Activated CD4-positive, alpha-beta memory T cell treated with anti-CD3 and anti-CD28 coated beads for 36 hours (primary cell): ENCODE measurements at regions not wholly inside any gene's neighbourhood (a gene's known extent, or its start where the extent isn't known, plus 50 kb on each side); places are given as distances from the start of the nearest gene placed in this dataset.
"Not testable (repeated sequence)": the region's sequence is repeated elsewhere in the genome, so short reads cannot be mapped to it uniquely, and the experiment has no call there.

Experiments used
- CTCF ChIA-PET: fragments of 350-600 bp; sonication (Branson Sonifier 250); formaldehyde crosslinking; loops from one replicate; lab custom pipeline; 2021; ENCODE audit warnings: antibody characterized with exemption, inconsistent platforms; lab: Charles Lee
- POLR2A ChIA-PET: fragments of 350-600 bp; sonication (Branson Sonifier 250); formaldehyde crosslinking; loops from one replicate; lab custom pipeline; 2021; ENCODE audit warnings: antibody characterized with exemption; lab: Charles Lee
- DNase-seq: peaks from one replicate; pipeline ENCODE4 v3.0.0-alpha.2; 2020
- H3K27ac Mint-ChIP-seq: one replicate; pipeline ENCODE4 v1.8.0; 2021; ENCODE audit warnings: mixed read lengths
- H3K27me3 Mint-ChIP-seq: one replicate; pipeline ENCODE4 v1.8.0; 2021; ENCODE audit warnings: mixed read lengths
- H3K36me3 Mint-ChIP-seq: one replicate; pipeline ENCODE4 v1.8.0; 2021; ENCODE audit warnings: mixed read lengths
- H3K4me1 Mint-ChIP-seq: one replicate; pipeline ENCODE4 v1.8.0; 2021; ENCODE audit warnings: low read depth, mixed read lengths
- H3K4me3 Mint-ChIP-seq: one replicate; pipeline ENCODE4 v1.8.0; 2021; ENCODE audit warnings: mild to moderate bottlenecking, mixed read lengths
- H3K9me3 Mint-ChIP-seq: one replicate; pipeline ENCODE4 v1.8.0; 2021; ENCODE audit warnings: mixed read lengths
- intact Hi-C: fragments of 100-400 bp; cut with micrococcal nuclease; formaldehyde crosslinking; loops from one replicate; pipeline ENCODE4 v1.15.1; 2023

DNA sequence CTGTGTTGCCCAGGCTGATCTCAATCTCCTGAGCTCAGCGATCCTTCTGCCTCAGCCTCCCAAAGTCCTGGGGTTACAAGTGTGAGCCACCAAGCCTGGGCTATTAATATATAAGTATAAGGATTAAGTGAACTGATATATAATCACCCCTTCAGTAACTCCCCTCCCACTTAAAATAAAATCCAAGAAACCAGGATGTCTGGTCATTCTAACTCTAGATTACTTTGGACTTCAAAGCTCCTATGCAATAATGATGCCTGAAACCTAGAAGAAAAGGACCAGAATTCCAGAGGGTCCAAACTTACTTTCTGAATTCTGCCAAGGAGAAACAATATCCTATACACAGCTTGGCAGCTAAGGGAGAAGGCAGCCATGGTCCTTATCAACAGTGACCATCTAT is 206.8 kb upstream of the ZNF217 start:
- no peak for DNase-seq
- ChIA-PET CTCF (no interaction called here), POLR2A (no interaction called here)
- no peaks in the 10 kb centered on the region for H3K36me3 Mint-ChIP-seq
- H3K27ac Mint-ChIP-seq = no peak overlapping the region
- H3K4me3 Mint-ChIP-seq = no peak overlapping the region
- H3K27me3 Mint-ChIP-seq = no peaks in the 10 kb centered on the region
- no peaks in the 10 kb centered on the region for H3K4me1 Mint-ChIP-seq
- intact Hi-C loops = no loop called here
- H3K9me3 Mint-ChIP-seq = no peaks in the 10 kb centered on the region

DNA sequence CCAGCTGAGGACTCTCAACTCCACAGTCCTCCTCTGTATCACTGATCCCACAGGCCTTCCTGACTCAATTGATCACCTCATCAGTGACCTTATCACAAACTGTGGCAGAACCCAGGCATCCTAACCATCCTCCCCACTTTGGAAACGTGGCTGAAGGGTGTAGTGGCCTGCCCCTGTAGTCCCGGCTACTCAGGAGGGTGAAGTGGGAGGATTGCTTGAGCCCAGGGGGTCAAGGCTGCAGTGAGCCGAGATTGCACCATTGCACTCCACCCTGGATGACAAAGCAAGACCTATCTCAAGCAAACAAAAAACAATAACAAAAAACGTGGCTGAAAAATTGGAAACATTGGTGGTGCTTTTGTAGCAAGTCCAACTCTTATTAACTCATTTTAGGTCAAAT is 203.4 kb upstream of the ZNF217 start:
- Mint-ChIP-seq H3K27me3 (no peaks in the 10 kb centered on the region), H3K27ac (no peak overlapping the region), H3K4me1 (no peaks in the 10 kb centered on the region), H3K4me3 (no peak overlapping the region), H3K9me3 (no peaks in the 10 kb centered on the region), H3K36me3 (no peaks in the 10 kb centered on the region)
- POLR2A ChIA-PET = no interaction called here
- intact Hi-C loops = no loop called here
- DNase-seq = no peak
- CTCF ChIA-PET = no interaction called here

DNA sequence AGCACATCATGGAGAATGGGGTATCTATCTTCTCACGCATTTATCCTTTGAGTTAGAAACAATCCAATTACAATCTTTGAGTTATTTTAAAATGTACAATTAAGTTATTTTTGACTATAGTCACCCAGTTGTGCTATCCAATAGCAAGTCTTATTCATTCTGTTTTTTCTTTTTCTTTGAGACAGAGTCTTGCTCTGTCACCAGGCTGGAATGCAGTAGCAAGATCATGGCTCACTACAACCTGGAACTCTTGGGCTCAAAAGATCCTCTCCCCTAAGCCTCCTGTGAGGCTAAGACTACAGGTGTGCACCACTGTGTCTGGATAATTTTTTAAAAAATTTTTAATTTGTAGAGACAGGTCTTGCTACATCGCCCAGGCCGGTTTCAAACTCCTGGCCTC is 201.5 kb upstream of the ZNF217 start:
- intact Hi-C loops = no loop called here
- Mint-ChIP-seq H3K9me3 (no peaks in the 10 kb centered on the region), H3K36me3 (no peaks in the 10 kb centered on the region), H3K27me3 (no peaks in the 10 kb centered on the region), H3K27ac (no peak overlapping the region), H3K4me1 (peaks cover under 1% of the 10 kb centered on the region), H3K4me3 (no peak overlapping the region)
- POLR2A ChIA-PET = no interaction called here
- CTCF ChIA-PET = no interaction called here
- no peak for DNase-seq

DNA sequence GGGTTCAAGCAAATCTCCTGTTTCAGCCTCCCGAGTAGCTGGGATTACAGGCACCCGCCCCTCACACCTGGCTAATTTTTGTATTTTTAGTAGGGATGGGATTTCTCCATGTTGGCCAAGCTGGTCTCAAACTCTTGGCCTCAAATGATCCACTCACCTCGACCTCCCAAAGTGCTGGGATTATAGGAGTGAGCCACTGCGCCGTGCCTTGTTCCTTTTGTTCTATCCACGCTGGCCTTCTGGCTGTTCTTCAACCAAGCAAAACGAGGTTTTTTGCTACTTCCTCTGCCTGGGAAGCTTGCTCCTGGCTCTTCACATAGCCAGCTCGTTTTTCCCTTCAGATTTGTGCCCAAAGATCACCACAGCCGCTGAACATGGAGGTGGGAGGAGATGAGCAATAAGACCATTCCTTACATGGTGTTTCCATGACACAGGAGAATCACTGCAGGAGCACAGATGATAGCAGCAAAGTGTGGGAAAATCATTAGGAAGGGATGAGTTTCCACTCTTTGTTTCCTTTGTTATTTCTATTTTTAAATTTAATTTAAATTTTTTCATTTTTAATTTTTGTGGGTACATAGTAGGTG is 201.0 kb upstream of the ZNF217 start:
- ChIA-PET POLR2A (no interaction called here), CTCF (no interaction called here)
- intact Hi-C loops = no loop called here
- peaks cover 6% of the 10 kb centered on the region for H3K4me1 Mint-ChIP-seq
- no peaks in the 10 kb centered on the region for H3K36me3 Mint-ChIP-seq
- no peak for DNase-seq
- no peaks in the 10 kb centered on the region for H3K9me3 Mint-ChIP-seq
- H3K27ac Mint-ChIP-seq = no peak overlapping the region
- H3K4me3 Mint-ChIP-seq = no peak overlapping the region
- no peaks in the 10 kb centered on the region for H3K27me3 Mint-ChIP-seq

DNA sequence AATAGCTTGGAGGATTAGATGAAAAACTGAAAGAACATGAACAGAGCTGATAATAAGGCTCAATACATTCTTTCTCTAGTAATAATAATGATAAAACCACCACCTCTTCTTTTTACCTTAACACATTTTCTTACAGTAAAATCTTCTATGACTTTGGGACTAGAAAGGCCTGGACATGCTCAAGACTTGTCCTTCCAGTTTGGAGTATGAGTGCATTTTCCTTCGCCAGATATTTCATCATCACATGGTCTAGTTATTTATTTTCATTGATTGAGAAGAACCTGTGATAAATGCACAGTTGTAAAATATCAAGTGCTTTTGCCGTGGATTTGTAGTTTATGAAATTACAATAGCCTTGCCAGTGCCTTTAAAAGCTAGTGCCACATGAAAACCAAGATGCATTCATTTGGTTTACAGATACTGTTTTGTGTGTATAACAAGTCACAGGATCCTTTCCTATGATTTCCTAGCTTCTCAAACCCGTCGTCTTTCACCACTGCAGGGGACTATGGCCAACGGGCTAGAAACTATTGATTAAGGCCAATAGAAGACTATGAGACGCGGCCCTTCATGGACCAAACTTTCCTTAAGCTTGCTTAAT is 200.2 kb upstream of the ZNF217 start:
- Mint-ChIP-seq H3K4me3 (no peak overlapping the region), H3K4me1 (peaks cover 11% of the 10 kb centered on the region), H3K36me3 (no peaks in the 10 kb centered on the region), H3K9me3 (no peaks in the 10 kb centered on the region), H3K27me3 (no peaks in the 10 kb centered on the region), H3K27ac (no peak overlapping the region)
- ChIA-PET CTCF (no interaction called here), POLR2A (no interaction called here)
- no peak for DNase-seq
- intact Hi-C loops = no loop called here

DNA sequence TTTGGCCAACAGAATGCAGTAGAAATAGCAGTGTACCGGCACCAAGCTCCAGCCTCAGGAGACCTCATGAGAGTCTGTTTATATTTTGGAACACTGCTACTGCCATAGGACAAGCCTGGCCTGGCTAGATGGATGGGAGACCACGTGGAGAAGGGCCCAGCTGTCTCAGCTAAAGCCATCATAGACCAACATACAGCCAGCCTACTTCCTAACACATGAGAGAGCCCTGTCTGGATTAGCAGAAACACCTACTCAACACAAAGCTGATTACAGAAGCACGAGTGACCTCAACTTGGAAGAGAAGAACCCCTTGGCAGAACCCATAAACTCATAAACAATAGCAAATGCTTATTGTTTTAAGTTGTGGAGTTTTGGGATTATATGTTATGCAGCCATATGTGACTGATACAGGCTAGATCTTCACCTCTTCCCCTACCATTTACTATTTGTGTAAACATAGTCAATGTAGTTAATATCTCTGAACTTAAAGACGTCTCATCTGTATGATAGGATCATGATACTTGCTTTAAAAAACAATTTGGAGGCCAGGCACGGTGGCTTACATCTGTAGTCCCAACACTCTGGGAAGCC is 199.4 kb upstream of the ZNF217 start:
- ChIA-PET CTCF (no interaction called here), POLR2A (no interaction called here)
- H3K9me3 Mint-ChIP-seq = no peaks in the 10 kb centered on the region
- intact Hi-C loops = no loop called here
- H3K27ac Mint-ChIP-seq = no peak overlapping the region
- no peaks in the 10 kb centered on the region for H3K36me3 Mint-ChIP-seq
- no peak overlapping the region for H3K4me3 Mint-ChIP-seq
- peaks cover 11% of the 10 kb centered on the region for H3K4me1 Mint-ChIP-seq
- H3K27me3 Mint-ChIP-seq = no peaks in the 10 kb centered on the region
- no peak for DNase-seq

DNA sequence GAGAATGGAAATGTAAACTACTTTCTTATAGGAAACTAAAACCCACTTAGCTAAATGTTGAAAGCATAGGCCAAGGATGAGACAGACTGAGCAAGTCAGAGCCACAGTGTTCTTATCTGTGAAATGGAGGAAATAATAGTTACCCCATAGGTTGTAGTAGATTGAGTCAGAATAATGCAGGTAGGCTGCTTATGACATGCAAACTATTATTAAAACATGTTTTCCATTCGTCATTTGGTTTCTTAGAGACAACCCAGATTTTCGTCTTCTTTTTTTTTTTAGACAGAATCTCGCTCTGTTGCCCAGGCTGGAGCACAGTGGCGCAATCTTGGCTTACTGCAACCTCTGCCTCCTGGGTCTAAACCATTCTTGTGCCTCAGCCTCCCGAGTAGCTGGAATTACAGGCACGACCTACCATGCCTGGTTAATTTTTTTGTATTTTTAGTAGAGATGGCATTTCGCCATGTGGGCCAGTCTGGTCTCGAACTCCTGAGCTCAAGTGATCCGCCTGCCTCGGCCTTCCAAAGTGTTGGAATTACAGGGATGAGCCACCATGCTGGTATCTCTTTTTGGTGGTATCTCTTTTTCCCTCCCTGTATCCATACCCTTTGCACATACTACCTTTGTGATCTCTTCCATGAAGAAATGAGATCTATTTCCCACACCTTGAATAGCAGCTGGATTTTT is 196.5 kb upstream of the ZNF217 start:
- Mint-ChIP-seq H3K9me3 (no peaks in the 10 kb centered on the region), H3K36me3 (no peaks in the 10 kb centered on the region), H3K4me3 (no peak overlapping the region), H3K27ac (peak overlapping the region; percentile 58), H3K4me1 (peaks cover 11% of the 10 kb centered on the region), H3K27me3 (no peaks in the 10 kb centered on the region)
- ChIA-PET CTCF (interaction anchor here (0.6 kb wide), 1 partner anchor 74 kb away, joined by 3 read pairs; no protein-coding TSS in a partner anchor), POLR2A (no interaction called here)
- no peak for DNase-seq
- intact Hi-C loops = no loop called here

DNA sequence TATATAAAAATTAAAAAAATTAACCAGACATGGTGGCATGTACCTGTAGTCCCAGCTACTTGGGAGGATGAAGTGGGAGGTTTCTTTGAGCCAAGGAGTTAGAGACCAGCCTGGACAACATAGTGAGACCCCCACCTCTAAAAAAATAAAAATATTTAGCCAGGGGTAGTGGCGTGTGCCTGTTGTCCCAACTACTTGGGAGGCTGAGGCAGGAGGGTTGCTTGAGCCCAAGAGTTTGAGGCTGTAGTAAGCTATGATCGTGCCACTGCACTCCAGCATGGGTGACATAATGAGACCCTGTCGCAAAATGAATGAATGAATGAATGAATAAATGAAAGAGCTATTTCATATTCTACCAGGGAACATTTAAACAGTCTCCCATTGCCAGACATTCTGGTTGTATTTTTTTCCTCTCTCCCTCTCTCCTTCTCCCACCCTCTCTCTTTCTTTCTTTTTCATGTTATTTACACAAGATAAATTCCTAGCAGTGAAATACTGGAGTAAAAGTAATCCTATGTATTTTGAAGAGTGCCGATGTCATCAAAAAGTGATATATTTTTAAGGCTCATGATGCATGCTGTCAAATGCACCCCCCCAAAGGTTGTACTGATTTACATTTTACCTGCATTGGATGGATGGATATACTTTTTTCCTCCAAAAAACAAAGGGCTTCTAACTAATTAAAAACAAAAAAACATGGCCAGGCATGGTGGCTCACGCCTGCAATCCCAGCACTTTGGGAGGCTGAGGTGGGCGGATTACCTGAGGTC is 194.8 kb upstream of the ZNF217 start:
- Mint-ChIP-seq H3K27me3 (no peaks in the 10 kb centered on the region), H3K9me3 (no peaks in the 10 kb centered on the region), H3K4me1 (peaks cover 11% of the 10 kb centered on the region), H3K27ac (no peak overlapping the region), H3K4me3 (no peak overlapping the region), H3K36me3 (no peaks in the 10 kb centered on the region)
- CTCF ChIA-PET = no interaction called here
- intact Hi-C loops = no loop called here
- no peak for DNase-seq
- POLR2A ChIA-PET = no interaction called here

DNA sequence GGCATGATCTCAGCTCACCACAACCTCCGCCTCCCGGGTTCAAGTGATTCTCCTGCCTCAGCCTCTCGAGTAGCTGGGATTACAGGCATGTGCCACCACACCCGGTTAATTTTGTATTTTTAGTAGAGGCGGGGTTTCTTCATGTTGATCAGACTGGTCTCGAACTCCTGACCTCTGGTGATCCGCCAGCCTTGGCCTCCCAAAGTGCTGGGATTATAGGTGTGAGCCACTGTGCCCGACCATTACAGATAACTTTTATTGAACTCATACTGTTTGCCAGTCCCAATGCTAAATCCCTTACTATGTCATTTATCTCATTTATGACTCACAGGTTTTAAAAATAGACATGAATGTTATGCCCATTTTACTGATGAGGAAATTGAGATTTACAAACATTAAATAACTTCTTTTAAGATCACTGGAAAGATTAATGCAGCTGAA is 193.9 kb upstream of the ZNF217 start:
- DNase-seq, H3K27me3 Mint-ChIP-seq, POLR2A ChIA-PET: not testable (repeated sequence)

DNA sequence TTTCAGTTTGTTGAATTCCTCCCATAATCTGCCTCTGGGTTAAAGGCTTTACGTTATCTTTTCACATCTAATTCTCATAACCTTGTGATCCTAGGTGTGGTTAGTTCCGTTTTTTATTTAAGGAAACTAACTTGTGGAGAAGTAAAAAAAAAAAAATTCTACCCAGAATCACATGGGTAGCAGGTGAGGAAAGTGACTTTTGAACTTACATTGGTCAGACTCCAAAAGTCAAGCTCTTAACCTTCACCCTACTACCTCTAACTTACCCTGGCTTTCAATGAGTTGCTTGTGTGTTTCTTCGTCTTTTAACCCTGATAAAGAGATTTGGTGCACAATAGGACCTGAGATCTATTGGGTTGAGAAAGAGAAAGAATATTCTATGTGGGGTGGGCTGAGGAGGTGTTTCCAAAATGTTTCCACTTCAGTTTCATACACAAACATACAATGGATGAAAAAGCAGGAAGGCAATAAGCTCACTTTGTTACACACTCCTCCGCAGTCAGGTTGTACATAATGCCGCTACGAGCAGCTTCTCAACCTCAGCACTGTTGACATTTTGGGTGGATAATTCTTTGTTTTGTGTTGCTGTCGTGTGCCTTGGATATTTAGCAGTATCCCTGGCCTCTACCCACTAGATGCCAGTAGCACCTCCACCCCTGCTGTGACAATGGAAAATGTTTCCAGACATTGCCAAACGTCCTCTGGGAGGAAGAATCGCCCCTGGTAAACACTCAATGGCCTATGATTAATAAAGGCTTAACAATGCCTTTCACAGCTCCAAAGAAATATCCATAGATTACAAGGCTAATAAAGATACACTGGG is 193.0 kb upstream of the ZNF217 start:
- POLR2A ChIA-PET = no interaction called here
- H3K27me3 Mint-ChIP-seq = no peaks in the 10 kb centered on the region
- H3K9me3 Mint-ChIP-seq = no peaks in the 10 kb centered on the region
- no peak overlapping the region for H3K27ac Mint-ChIP-seq
- DNase-seq = no peak
- intact Hi-C loops = no loop called here
- H3K36me3 Mint-ChIP-seq = no peaks in the 10 kb centered on the region
- CTCF ChIA-PET = interaction anchor here (0.6 kb wide), 1 partner anchor 10 kb away, joined by 3 read pairs; no protein-coding TSS in a partner anchor
- H3K4me3 Mint-ChIP-seq = no peak overlapping the region
- peaks cover 11% of the 10 kb centered on the region for H3K4me1 Mint-ChIP-seq

More for the DNA sequence above, 193.9 kb upstream of the ZNF217 start:
- H3K9me3 Mint-ChIP-seq, H3K36me3 Mint-ChIP-seq, H3K27ac Mint-ChIP-seq, H3K4me3 Mint-ChIP-seq, intact Hi-C loops: not testable (repeated sequence)
- peaks cover 11% of the 10 kb centered on the region for H3K4me1 Mint-ChIP-seq
- CTCF ChIA-PET = interaction anchor here (0.6 kb wide), 1 partner anchor 11 kb away, joined by 3 read pairs; no protein-coding TSS in a partner anchor

DNA sequence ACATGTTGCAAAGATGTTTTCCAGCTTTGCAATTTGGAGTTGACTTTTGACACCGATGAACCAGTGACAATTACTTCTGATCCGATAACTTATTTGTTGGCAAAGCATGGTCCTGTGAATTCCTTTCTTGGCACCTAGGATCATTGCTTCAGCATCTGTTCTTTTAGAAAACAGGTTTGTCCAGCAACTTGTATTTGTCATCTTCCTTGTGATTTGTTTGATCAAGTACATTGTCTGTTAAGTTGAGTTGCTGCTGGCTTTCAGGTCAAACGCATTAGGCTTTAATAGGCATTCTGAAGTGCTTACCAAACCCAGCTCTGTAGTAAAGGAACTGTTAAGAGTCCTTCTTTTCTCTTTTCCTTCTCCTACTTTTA is 192.4 kb upstream of the ZNF217 start:
- Mint-ChIP-seq H3K4me1 (peaks cover 11% of the 10 kb centered on the region), H3K27me3 (no peaks in the 10 kb centered on the region), H3K4me3 (no peak overlapping the region), H3K9me3 (no peaks in the 10 kb centered on the region), H3K36me3 (no peaks in the 10 kb centered on the region), H3K27ac (no peak overlapping the region)
- ChIA-PET CTCF (no interaction called here), POLR2A (no interaction called here)
- DNase-seq = no peak
- intact Hi-C loops = no loop called here
